ENCODE measurements at regions not wholly inside any gene's neighbourhood (a gene's known extent, or its start where the extent isn't known, plus 50 kb on each side); places are given as distances from the start of the nearest gene placed in this dataset.

- TF ChIP-seq CTCF (IDR thresholded peaks at IDR 0.05; ENCODE audit: low read depth, low read length, poor library complexity, severe bottlenecking) (no peak), EZH2phosphoT487 (IDR thresholded peaks at IDR 0.05; ENCODE audit: borderline replicate concordance, low read length) (no peak)
These were observed 137.1 kb downstream of the DUSP6 start for GRCh38 chr12:89215196-89215595.

Data from DOHH2 (cell line).